ENCODE measurements at regions not wholly inside any gene's neighbourhood (a gene's known extent, or its start where the extent isn't known, plus 50 kb on each side); places are given as distances from the start of the nearest gene placed in this dataset.

DNA sequence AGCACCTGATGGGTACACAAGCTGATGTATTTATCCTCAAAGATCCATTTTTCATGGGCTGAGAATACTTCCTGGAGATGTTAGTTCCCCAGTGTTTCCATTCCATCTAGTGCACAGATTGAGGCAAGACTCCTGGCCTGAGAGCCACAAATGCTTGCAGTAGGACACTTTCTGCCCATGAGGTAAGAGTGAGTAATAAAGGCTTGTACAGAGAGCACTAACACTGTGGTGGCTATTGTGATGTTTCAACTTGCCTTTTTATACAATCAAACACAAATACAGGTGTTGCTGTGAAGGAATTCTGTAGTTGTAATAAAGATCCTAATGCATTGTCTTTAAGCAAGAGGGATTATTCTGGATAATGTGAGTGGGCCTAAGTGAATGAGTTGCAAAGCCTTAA is 186.1 kb upstream of the ADAMTS5 start:
- Histone ChIP-seq H3K9me3 (ENCODE audit: control insufficient read depth in 2 of 3, low read length in 3 of 3) (no peaks in the 10 kb centered on the region), H3K4me1 (ENCODE audit: control insufficient read depth in 2 of 2, insufficient read depth in 2 of 2, low read length in 2 of 2) (no peaks in the 10 kb centered on the region), H3K36me3 (ENCODE audit: control insufficient read depth in 2 of 3, insufficient read depth in 3 of 3, low read length in 3 of 3) (no peaks in the 10 kb centered on the region), H3K27ac (ENCODE audit: low read depth, low read length) (no peak overlapping the region), H3K4me3 (ENCODE audit: low read length) (no peak overlapping the region), H3K27me3 (ENCODE audit: control insufficient read depth in 2 of 2, insufficient read depth in 2 of 2, low read length in 2 of 2) (no peaks in the 10 kb centered on the region)
- DNase-seq = no peak
- intact Hi-C loops (cut with micrococcal nuclease) = no loop called here
- Mint-ChIP-seq H3K36me3 (peaks cover 0 to 3% (median 0%) of the 10 kb centered on the region in 5 donors), H3K4me1 (no peaks in the 10 kb centered on the region), H3K9me3 (peaks cover 1 to 26% (median 10%) of the 10 kb centered on the region in 11 donors), H3K27me3 (no peaks in the 10 kb centered on the region), H3K27ac (no peak overlapping the region), H3K4me3 (no peak overlapping the region)
- POLR2A ChIA-PET = no interaction called here
- CTCF ChIA-PET = interaction anchor here (0.6 kb wide), 1 partner anchor 859 kb away, joined by 3 read pairs; no protein-coding TSS in a partner anchor
- ATAC-seq = no peak

DNA sequence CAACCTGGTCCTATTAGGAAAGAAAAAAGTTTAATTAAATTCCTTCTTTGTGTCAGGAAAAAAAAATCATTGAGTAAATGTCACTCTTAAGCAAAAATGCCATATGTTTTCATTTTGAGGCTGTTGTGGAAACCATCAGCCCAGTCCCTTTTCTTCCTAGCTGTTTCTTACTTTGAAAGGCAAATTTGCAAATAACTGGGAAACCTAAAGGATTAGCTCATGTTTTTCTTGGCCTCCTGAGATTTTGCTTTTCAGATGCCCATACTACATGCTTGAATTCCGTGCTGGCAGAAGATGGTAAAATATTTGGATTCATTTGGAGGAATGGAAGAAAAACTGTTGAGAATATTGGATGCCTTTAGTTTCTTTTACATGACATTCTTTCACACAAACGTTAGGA is 182.1 kb upstream of the ADAMTS5 start:
- H3K9me3 ChIP-seq (ENCODE audit: control insufficient read depth in 2 of 3, low read length in 3 of 3) = no peaks in the 10 kb centered on the region
- no peaks in the 10 kb centered on the region for H3K4me1 ChIP-seq (ENCODE audit: control insufficient read depth in 2 of 2, insufficient read depth in 2 of 2, low read length in 2 of 2)
- H3K27me3 ChIP-seq (ENCODE audit: control insufficient read depth in 2 of 2, insufficient read depth in 2 of 2, low read length in 2 of 2) = no peaks in the 10 kb centered on the region
- Mint-ChIP-seq H3K9me3 (peaks cover 0 to 25% (median 10%) of the 10 kb centered on the region in 11 donors), H3K27ac (no peak overlapping the region), H3K4me1 (no peaks in the 10 kb centered on the region), H3K27me3 (no peaks in the 10 kb centered on the region), H3K4me3 (no peak overlapping the region), H3K36me3 (peaks cover 0 to 3% (median 0%) of the 10 kb centered on the region in 5 donors)
- no peak overlapping the region for H3K4me3 ChIP-seq (ENCODE audit: low read length)
- intact Hi-C loops (cut with micrococcal nuclease) = no loop called here
- ChIA-PET CTCF (no interaction called here), POLR2A (interaction anchor here (0.6 kb wide), 1 partner anchor 15 kb away, joined by 3 read pairs; no protein-coding TSS in a partner anchor)
- no peaks in the 10 kb centered on the region for H3K36me3 ChIP-seq (ENCODE audit: control insufficient read depth in 2 of 3, insufficient read depth in 3 of 3, low read length in 3 of 3)
- ATAC-seq = no peak
- no peak overlapping the region for H3K27ac ChIP-seq (ENCODE audit: low read depth, low read length)
- no peak for DNase-seq

DNA sequence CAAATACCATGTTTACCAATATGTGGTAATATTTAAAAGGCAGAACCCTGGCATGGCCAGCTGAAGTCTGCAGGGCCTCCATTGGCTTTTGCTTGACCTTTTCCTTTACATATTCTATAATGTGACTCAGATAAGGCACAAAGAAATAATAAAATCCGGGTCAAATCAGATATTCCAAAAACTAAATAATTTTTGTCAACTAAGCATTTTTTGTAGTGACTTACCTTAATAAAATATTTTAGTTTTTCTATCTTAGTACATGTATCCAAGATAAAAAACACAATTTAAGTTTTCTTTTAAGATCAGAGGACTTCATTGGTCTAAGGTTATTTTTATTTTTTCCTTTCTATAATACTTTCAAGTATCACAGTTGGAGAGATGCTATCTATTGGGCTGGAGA is 179.4 kb upstream of the ADAMTS5 start:
- peaks cover 0 to 17% (median 7%) of the 10 kb centered on the region in 11 donors for H3K9me3 Mint-ChIP-seq
- Histone ChIP-seq H3K4me3 (ENCODE audit: low read length) (no peak overlapping the region), H3K4me1 (ENCODE audit: control insufficient read depth in 2 of 2, insufficient read depth in 2 of 2, low read length in 2 of 2) (no peaks in the 10 kb centered on the region), H3K9me3 (ENCODE audit: control insufficient read depth in 2 of 3, low read length in 3 of 3) (no peaks in the 10 kb centered on the region), H3K27ac (ENCODE audit: low read depth, low read length) (no peak overlapping the region), H3K27me3 (ENCODE audit: control insufficient read depth in 2 of 2, insufficient read depth in 2 of 2, low read length in 2 of 2) (no peaks in the 10 kb centered on the region), H3K36me3 (ENCODE audit: control insufficient read depth in 2 of 3, insufficient read depth in 3 of 3, low read length in 3 of 3) (no peaks in the 10 kb centered on the region)
- intact Hi-C loops (cut with micrococcal nuclease) = no loop called here
- H3K36me3 Mint-ChIP-seq = no peaks in the 10 kb centered on the region
- H3K4me3 Mint-ChIP-seq = no peak overlapping the region
- ChIA-PET CTCF (no interaction called here), POLR2A (no interaction called here)
- no peaks in the 10 kb centered on the region for H3K4me1 Mint-ChIP-seq
- H3K27ac Mint-ChIP-seq = no peak overlapping the region
- DNase-seq (no peak), ATAC-seq (no peak)
- no peaks in the 10 kb centered on the region for H3K27me3 Mint-ChIP-seq

DNA sequence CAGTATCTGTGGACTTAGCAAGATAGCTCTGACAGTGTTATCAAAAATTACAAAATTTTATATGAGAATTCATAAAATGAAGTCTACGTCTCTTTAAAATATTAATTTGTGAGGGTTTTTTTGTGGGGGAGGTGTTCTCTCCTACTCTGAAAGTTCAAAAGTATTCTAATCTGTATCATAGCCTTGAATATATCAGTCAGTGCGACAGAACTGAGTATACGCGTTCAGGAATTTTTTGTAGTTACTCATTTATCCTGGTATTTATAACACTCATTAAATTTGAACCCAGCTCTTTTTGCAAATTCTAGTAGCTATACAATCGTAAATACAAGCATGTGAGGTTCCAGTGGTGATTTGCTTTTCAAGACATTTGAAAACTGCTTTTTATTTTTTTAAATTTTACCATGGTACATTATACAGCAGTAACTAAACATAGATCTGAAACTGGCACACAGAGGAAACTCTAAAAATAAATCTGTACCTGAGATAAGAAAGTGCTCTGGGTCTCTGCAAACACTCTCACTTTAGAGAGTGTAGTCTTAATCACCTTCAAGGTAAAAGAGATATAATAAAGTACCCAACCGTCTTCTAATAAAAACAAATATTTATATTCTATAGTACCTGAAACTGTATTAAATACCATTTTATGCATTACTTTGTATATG is 178.4 kb upstream of the ADAMTS5 start:
- ATAC-seq (no peak), DNase-seq (no peak)
- peaks cover 0 to 19% (median 5%) of the 10 kb centered on the region in 11 donors for H3K9me3 Mint-ChIP-seq
- no peaks in the 10 kb centered on the region for H3K4me1 Mint-ChIP-seq
- Histone ChIP-seq H3K4me3 (ENCODE audit: low read length) (no peak overlapping the region), H3K27ac (ENCODE audit: low read depth, low read length) (no peak overlapping the region), H3K4me1 (ENCODE audit: control insufficient read depth in 2 of 2, insufficient read depth in 2 of 2, low read length in 2 of 2) (no peaks in the 10 kb centered on the region), H3K36me3 (ENCODE audit: control insufficient read depth in 2 of 3, insufficient read depth in 3 of 3, low read length in 3 of 3) (no peaks in the 10 kb centered on the region), H3K27me3 (ENCODE audit: control insufficient read depth in 2 of 2, insufficient read depth in 2 of 2, low read length in 2 of 2) (no peaks in the 10 kb centered on the region), H3K9me3 (ENCODE audit: control insufficient read depth in 2 of 3, low read length in 3 of 3) (no peaks in the 10 kb centered on the region)
- no peaks in the 10 kb centered on the region for H3K36me3 Mint-ChIP-seq
- no peak overlapping the region for H3K27ac Mint-ChIP-seq
- POLR2A ChIA-PET = no interaction called here
- CTCF ChIA-PET = no interaction called here
- H3K27me3 Mint-ChIP-seq = no peaks in the 10 kb centered on the region
- H3K4me3 Mint-ChIP-seq = no peak overlapping the region
- intact Hi-C loops (cut with micrococcal nuclease) = no loop called here

DNA sequence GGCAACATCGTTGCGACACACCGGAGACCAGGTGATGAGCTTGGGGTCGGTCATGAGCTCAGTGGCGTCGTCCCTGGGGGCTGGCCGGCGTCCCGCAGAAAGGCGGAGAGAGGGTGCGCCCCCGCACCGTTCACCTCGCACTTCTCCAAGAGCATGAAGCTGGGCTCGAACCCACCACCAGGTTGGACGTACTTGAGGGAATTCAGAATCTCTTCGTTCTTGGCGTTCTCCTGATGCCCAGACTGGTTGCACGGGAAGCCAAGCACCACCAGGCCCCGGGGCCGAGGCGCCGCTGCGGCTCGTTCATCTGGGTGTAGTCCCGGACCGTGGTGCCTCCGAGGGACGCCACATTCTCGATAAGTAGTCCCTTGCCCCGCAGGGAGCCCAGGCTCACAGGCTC is 176.6 kb upstream of the ADAMTS5 start:
- H3K4me3 ChIP-seq (ENCODE audit: low read length) = no peak overlapping the region
- H3K36me3 Mint-ChIP-seq = no peaks in the 10 kb centered on the region
- H3K36me3 ChIP-seq (ENCODE audit: control insufficient read depth in 2 of 3, insufficient read depth in 3 of 3, low read length in 3 of 3) = no peaks in the 10 kb centered on the region
- H3K4me3 Mint-ChIP-seq = no peak overlapping the region
- no peaks in the 10 kb centered on the region for H3K9me3 ChIP-seq (ENCODE audit: control insufficient read depth in 2 of 3, low read length in 3 of 3)
- H3K27ac ChIP-seq (ENCODE audit: low read depth, low read length) = no peak overlapping the region
- CTCF ChIA-PET = no interaction called here
- no peak for ATAC-seq
- intact Hi-C loops (cut with micrococcal nuclease) = no loop called here
- H3K27me3 ChIP-seq (ENCODE audit: control insufficient read depth in 2 of 2, insufficient read depth in 2 of 2, low read length in 2 of 2) = no peaks in the 10 kb centered on the region
- H3K4me1 ChIP-seq (ENCODE audit: control insufficient read depth in 2 of 2, insufficient read depth in 2 of 2, low read length in 2 of 2) = no peaks in the 10 kb centered on the region
- no peak for DNase-seq
- H3K27ac Mint-ChIP-seq = no peak overlapping the region
- no peaks in the 10 kb centered on the region for H3K4me1 Mint-ChIP-seq
- peaks cover 0 to 12% (median 5%) of the 10 kb centered on the region in 11 donors for H3K9me3 Mint-ChIP-seq
- H3K27me3 Mint-ChIP-seq = no peaks in the 10 kb centered on the region
- POLR2A ChIA-PET = no interaction called here

DNA sequence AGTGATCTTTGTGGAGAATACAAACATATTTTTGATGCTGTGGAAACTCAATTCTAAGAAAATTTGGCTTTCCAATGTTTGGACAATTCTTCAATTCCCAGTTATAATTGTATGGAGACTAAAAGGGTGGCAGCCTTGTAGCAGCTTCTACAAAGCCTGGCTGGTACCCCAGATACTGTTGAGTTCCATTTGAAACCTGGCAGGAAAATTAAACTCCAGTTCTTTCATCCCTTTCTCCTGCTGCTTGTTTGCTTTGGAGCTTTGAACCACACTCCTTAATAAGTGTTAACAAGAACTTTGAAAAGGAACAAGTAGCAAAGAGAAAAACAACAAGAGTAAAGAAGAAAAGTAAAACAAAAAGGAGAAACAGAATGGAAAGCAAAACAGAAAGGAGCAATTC is 172.6 kb upstream of the ADAMTS5 start:
- Histone ChIP-seq H3K4me3 (ENCODE audit: low read length) (no peak overlapping the region), H3K27ac (ENCODE audit: low read depth, low read length) (no peak overlapping the region), H3K36me3 (ENCODE audit: control insufficient read depth in 2 of 3, insufficient read depth in 3 of 3, low read length in 3 of 3) (no peaks in the 10 kb centered on the region), H3K27me3 (ENCODE audit: control insufficient read depth in 2 of 2, insufficient read depth in 2 of 2, low read length in 2 of 2) (no peaks in the 10 kb centered on the region), H3K4me1 (ENCODE audit: control insufficient read depth in 2 of 2, insufficient read depth in 2 of 2, low read length in 2 of 2) (no peaks in the 10 kb centered on the region), H3K9me3 (ENCODE audit: control insufficient read depth in 2 of 3, low read length in 3 of 3) (no peaks in the 10 kb centered on the region)
- Mint-ChIP-seq H3K4me1 (no peaks in the 10 kb centered on the region), H3K4me3 (no peak overlapping the region), H3K9me3 (peaks cover 0 to 6% (median 0%) of the 10 kb centered on the region in 11 donors), H3K27ac (no peak overlapping the region), H3K27me3 (no peaks in the 10 kb centered on the region), H3K36me3 (no peaks in the 10 kb centered on the region)
- DNase-seq (no peak), ATAC-seq (no peak)
- CTCF ChIA-PET = no interaction called here
- intact Hi-C loops (cut with micrococcal nuclease) = no loop called here
- POLR2A ChIA-PET = no interaction called here

DNA sequence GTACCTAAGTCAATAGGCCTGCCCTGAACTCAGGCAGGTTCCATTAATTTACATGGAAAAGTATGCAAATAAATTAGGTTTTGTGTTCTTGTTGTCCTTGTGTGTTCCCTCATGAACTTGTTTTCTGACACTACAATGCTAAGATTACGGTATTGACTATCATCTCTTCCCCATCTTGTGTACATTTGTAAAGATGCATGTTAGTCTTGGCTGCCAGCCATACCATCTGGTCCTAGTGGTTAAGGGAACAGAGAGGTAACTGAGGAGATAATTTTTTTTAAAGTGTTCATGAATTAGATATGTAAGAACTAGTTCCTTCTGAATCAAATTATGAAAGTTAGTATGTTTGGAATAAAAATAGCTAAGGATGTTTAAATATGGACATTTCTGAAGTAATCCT is 167.6 kb upstream of the ADAMTS5 start:
- Mint-ChIP-seq H3K27ac (no peak overlapping the region), H3K27me3 (peaks cover 0 to under 1% (median 0%) of the 10 kb centered on the region in 5 donors), H3K36me3 (no peaks in the 10 kb centered on the region), H3K4me3 (no peak overlapping the region), H3K4me1 (no peaks in the 10 kb centered on the region), H3K9me3 (peaks cover 0 to 6% (median 0%) of the 10 kb centered on the region in 11 donors)
- Histone ChIP-seq H3K27me3 (ENCODE audit: control insufficient read depth in 2 of 2, insufficient read depth in 2 of 2, low read length in 2 of 2) (no peaks in the 10 kb centered on the region), H3K4me3 (ENCODE audit: low read length) (no peak overlapping the region), H3K9me3 (ENCODE audit: control insufficient read depth in 2 of 3, low read length in 3 of 3) (no peaks in the 10 kb centered on the region), H3K36me3 (ENCODE audit: control insufficient read depth in 2 of 3, insufficient read depth in 3 of 3, low read length in 3 of 3) (no peaks in the 10 kb centered on the region), H3K27ac (ENCODE audit: low read depth, low read length) (no peak overlapping the region), H3K4me1 (ENCODE audit: control insufficient read depth in 2 of 2, insufficient read depth in 2 of 2, low read length in 2 of 2) (no peaks in the 10 kb centered on the region)
- POLR2A ChIA-PET = interaction anchor here (0.6 kb wide), 1 partner anchor 15 kb away, joined by 3 read pairs; no protein-coding TSS in a partner anchor
- DNase-seq = no peak
- CTCF ChIA-PET = no interaction called here
- no peak for ATAC-seq
- intact Hi-C loops (cut with micrococcal nuclease) = no loop called here
